GM12878 (cell line): ENCODE measurements at regions not wholly inside any gene's neighbourhood (a gene's known extent, or its start where the extent isn't known, plus 50 kb on each side); places are given as distances from the start of the nearest gene placed in this dataset.

Source experiments
- ATF7 ChIP-seq: fragments of 450-650 bp; IDR thresholded peaks from 2 replicates; pipeline ENCODE4 v1.6.1; 2016; ENCODE audit warnings: low read depth, mild to moderate bottlenecking
- BHLHE40 ChIP-seq, 2 experiments: fragments of 450-650 bp in 1 of 2; IDR thresholded peaks; 2 replicates each; pipeline ENCODE4 v1.6.1; 2011 to 2017; ENCODE audit warnings: low read depth in 2 of 2, borderline replicate concordance in 1 of 2, improper control_type of control experiment in 1 of 2, low read length in 1 of 2, mild to moderate bottlenecking in 1 of 2
- DPF2 ChIP-seq: fragments of 450-650 bp; IDR thresholded peaks from 2 replicates; pipeline ENCODE4 v1.6.1; 2017; ENCODE audit warnings: mild to moderate bottlenecking
- EP300 ChIP-seq, 2 experiments: fragments of 150-350 bp in 1 of 2; IDR thresholded peaks; 2 replicates each; pipeline ENCODE4 v1.6.1; 2011 to 2012; ENCODE audit warnings: low read depth in 2 of 2, low read length in 2 of 2, borderline replicate concordance in 1 of 2, improper control_type of control experiment in 1 of 2, inconsistent platforms in 1 of 2; ENCODE audit not compliant: control insufficient read depth in 1 of 2
- GATAD2B ChIP-seq: fragments of 450-650 bp; conservative IDR thresholded peaks from 2 replicates; pipeline ENCODE4 v1.6.1; 2017; ENCODE audit warnings: low read depth, mild to moderate bottlenecking, moderate library complexity
- LARP7 ChIP-seq: fragments of 450-650 bp; IDR thresholded peaks from 2 replicates; pipeline ENCODE4 v1.6.1; 2017; ENCODE audit warnings: mild to moderate bottlenecking
- NR2F1 ChIP-seq: fragments of 450-650 bp; conservative IDR thresholded peaks from 2 replicates; pipeline ENCODE4 v1.6.1; 2017; ENCODE audit warnings: mild to moderate bottlenecking
- PKNOX1 ChIP-seq: fragments of 450-650 bp; IDR thresholded peaks from 2 replicates; pipeline ENCODE4 v1.6.1; 2016; ENCODE audit warnings: mild to moderate bottlenecking
- POLR2AphosphoS5 ChIP-seq: IDR thresholded peaks from 2 replicates; pipeline ENCODE4 v1.6.1; 2011; ENCODE audit warnings: mild to moderate bottlenecking, low read length, inconsistent platforms
- POU2F2 ChIP-seq: IDR thresholded peaks from 3 replicates; pipeline ENCODE4 v1.6.1; 2011; ENCODE audit warnings: low read depth, mild to moderate bottlenecking, low read length, borderline replicate concordance
- RELA ChIP-seq: fragments of 450-650 bp; IDR thresholded peaks from 2 replicates; pipeline ENCODE4 v1.8.0; 2014; ENCODE audit warnings: borderline replicate concordance; ENCODE audit not compliant: partially characterized antibody
- TARDBP ChIP-seq: IDR thresholded peaks from 2 replicates; pipeline ENCODE4 v1.6.1; 2016; ENCODE audit warnings: borderline replicate concordance
- TCF12 ChIP-seq: IDR thresholded peaks from 2 replicates; pipeline ENCODE4 v1.6.1; 2011; ENCODE audit warnings: low read depth, mild to moderate bottlenecking, low read length
- TF ChIP-seq, protein P1 (sequence below): IDR thresholded peaks from 2 replicates; pipeline ENCODE4 v1.6.1; 2012; ENCODE audit warnings: mild to moderate bottlenecking, low read depth, low read length
- TF ChIP-seq, protein P2 (sequence below): IDR thresholded peaks from 2 replicates; pipeline ENCODE4 v1.6.1; 2012; ENCODE audit warnings: low read length, inconsistent platforms
- TF ChIP-seq, protein P3 (sequence below): IDR thresholded peaks from 2 replicates; pipeline ENCODE4 v1.6.1; 2011; ENCODE audit warnings: mild to moderate bottlenecking, low read depth, low read length, moderate library complexity; ENCODE audit not compliant: insufficient replicate concordance
- TF ChIP-seq, protein P4 (sequence below): fragments of 150-350 bp; IDR thresholded peaks from 2 replicates; pipeline ENCODE4 v1.6.1; 2016; ENCODE audit warnings: low read depth, low read length

- TF ChIP-seq, protein P1, sequence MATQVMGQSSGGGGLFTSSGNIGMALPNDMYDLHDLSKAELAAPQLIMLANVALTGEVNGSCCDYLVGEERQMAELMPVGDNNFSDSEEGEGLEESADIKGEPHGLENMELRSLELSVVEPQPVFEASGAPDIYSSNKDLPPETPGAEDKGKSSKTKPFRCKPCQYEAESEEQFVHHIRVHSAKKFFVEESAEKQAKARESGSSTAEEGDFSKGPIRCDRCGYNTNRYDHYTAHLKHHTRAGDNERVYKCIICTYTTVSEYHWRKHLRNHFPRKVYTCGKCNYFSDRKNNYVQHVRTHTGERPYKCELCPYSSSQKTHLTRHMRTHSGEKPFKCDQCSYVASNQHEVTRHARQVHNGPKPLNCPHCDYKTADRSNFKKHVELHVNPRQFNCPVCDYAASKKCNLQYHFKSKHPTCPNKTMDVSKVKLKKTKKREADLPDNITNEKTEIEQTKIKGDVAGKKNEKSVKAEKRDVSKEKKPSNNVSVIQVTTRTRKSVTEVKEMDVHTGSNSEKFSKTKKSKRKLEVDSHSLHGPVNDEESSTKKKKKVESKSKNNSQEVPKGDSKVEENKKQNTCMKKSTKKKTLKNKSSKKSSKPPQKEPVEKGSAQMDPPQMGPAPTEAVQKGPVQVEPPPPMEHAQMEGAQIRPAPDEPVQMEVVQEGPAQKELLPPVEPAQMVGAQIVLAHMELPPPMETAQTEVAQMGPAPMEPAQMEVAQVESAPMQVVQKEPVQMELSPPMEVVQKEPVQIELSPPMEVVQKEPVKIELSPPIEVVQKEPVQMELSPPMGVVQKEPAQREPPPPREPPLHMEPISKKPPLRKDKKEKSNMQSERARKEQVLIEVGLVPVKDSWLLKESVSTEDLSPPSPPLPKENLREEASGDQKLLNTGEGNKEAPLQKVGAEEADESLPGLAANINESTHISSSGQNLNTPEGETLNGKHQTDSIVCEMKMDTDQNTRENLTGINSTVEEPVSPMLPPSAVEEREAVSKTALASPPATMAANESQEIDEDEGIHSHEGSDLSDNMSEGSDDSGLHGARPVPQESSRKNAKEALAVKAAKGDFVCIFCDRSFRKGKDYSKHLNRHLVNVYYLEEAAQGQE, result no peak
- peak; percentile 50 to 52; a peak in 3 of 4 replicates for TF ChIP-seq BHLHE40 (IDR thresholded peaks at IDR 0.05; ENCODE audit: borderline replicate concordance in 1 of 2, low read depth in 2 of 2, low read length in 1 of 2)
- TF ChIP-seq TARDBP, result no peak
- TF ChIP-seq PKNOX1, result no peak
- TF ChIP-seq ATF7, result peak; percentile 42; the same call in 1 of the 2 replicates
- TF ChIP-seq RELA, result no peak
- TF ChIP-seq, protein P2, sequence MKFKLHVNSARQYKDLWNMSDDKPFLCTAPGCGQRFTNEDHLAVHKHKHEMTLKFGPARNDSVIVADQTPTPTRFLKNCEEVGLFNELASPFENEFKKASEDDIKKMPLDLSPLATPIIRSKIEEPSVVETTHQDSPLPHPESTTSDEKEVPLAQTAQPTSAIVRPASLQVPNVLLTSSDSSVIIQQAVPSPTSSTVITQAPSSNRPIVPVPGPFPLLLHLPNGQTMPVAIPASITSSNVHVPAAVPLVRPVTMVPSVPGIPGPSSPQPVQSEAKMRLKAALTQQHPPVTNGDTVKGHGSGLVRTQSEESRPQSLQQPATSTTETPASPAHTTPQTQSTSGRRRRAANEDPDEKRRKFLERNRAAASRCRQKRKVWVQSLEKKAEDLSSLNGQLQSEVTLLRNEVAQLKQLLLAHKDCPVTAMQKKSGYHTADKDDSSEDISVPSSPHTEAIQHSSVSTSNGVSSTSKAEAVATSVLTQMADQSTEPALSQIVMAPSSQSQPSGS, result no peak
- TF ChIP-seq, protein P3, sequence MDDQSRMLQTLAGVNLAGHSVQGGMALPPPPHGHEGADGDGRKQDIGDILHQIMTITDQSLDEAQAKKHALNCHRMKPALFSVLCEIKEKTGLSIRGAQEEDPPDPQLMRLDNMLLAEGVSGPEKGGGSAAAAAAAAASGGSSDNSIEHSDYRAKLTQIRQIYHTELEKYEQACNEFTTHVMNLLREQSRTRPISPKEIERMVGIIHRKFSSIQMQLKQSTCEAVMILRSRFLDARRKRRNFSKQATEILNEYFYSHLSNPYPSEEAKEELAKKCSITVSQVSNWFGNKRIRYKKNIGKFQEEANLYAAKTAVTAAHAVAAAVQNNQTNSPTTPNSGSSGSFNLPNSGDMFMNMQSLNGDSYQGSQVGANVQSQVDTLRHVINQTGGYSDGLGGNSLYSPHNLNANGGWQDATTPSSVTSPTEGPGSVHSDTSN, result no peak
- no peak for TF ChIP-seq TCF12
- TF ChIP-seq LARP7, result 0 out of 2 replicates have a peak, but pooled peaks have one; percentile 49
- peak; percentile 93; the same call in 2 of the 3 replicates for TF ChIP-seq POU2F2
- TF ChIP-seq NR2F1, result 0 out of 2 replicates have a peak, but pooled peaks have one; percentile 22
- TF ChIP-seq POLR2AphosphoS5, result peak; percentile 61; the same call in 1 of the 2 replicates
- 0 out of 2 replicates have a peak, but pooled peaks have one; percentile 22 for TF ChIP-seq DPF2
- TF ChIP-seq GATAD2B, result no peak
- TF ChIP-seq EP300 (IDR thresholded peaks at IDR 0.05; ENCODE audit: borderline replicate concordance in 1 of 2, control insufficient read depth in 1 of 2, low read depth in 2 of 2, low read length in 2 of 2), result peak; percentile 13 to 34; a peak in 1 of 4 replicates
- TF ChIP-seq, protein P4, sequence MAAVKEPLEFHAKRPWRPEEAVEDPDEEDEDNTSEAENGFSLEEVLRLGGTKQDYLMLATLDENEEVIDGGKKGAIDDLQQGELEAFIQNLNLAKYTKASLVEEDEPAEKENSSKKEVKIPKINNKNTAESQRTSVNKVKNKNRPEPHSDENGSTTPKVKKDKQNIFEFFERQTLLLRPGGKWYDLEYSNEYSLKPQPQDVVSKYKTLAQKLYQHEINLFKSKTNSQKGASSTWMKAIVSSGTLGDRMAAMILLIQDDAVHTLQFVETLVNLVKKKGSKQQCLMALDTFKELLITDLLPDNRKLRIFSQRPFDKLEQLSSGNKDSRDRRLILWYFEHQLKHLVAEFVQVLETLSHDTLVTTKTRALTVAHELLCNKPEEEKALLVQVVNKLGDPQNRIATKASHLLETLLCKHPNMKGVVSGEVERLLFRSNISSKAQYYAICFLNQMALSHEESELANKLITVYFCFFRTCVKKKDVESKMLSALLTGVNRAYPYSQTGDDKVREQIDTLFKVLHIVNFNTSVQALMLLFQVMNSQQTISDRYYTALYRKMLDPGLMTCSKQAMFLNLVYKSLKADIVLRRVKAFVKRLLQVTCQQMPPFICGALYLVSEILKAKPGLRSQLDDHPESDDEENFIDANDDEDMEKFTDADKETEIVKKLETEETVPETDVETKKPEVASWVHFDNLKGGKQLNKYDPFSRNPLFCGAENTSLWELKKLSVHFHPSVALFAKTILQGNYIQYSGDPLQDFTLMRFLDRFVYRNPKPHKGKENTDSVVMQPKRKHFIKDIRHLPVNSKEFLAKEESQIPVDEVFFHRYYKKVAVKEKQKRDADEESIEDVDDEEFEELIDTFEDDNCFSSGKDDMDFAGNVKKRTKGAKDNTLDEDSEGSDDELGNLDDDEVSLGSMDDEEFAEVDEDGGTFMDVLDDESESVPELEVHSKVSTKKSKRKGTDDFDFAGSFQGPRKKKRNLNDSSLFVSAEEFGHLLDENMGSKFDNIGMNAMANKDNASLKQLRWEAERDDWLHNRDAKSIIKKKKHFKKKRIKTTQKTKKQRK, result no peak
Observed at GRCh38 chr4:53695540-53696463, 104.5 kb upstream of the LNX1 start (continued).
